ENCODE measurements at regions not wholly inside any gene's neighbourhood (a gene's known extent, or its start where the extent isn't known, plus 50 kb on each side); places are given as distances from the start of the nearest gene placed in this dataset.

- TF ChIP-seq EZH2phosphoT487 (IDR thresholded peaks at IDR 0.05; ENCODE audit: borderline replicate concordance, low read depth, low read length) (no peak), CTCF (conservative IDR thresholded peaks at IDR 0.05; ENCODE audit: low read length) (peak; percentile 31; the same call in 1 of the 2 replicates)
Measured at GRCh38 chr9:117622347-117622746, 81.9 kb upstream of the TLR4 start.
